KMS-11 (cell line): ENCODE measurements at regions not wholly inside any gene's neighbourhood (a gene's known extent, or its start where the extent isn't known, plus 50 kb on each side); places are given as distances from the start of the nearest gene placed in this dataset.
"Not testable (repeated sequence)": the region's sequence is repeated elsewhere in the genome, so short reads cannot be mapped to it uniquely, and the experiment has no call there.

ENCODE experiments used
- H2AFZ ChIP-seq: fragments of 200-600 bp; sonication (generic); 2 replicates; pipeline ENCODE4 v1.6.1; 2016; ENCODE audit warnings: antibody characterized with exemption, mixed run types, low read depth
- H3K27ac ChIP-seq: fragments of 200-600 bp; sonication (generic); 2 replicates; pipeline ENCODE4 v1.6.1; 2016; ENCODE audit warnings: mild to moderate bottlenecking, mixed run types
- H3K27me3 ChIP-seq: fragments of 200-600 bp; sonication (generic); 2 replicates; pipeline ENCODE4 v1.6.1; 2017; ENCODE audit warnings: mild to moderate bottlenecking, low read depth, mixed run types, moderate library complexity; ENCODE audit not compliant: insufficient read depth
- H3K36me3 ChIP-seq: fragments of 200-600 bp; sonication (generic); 2 replicates; pipeline ENCODE4 v1.6.1; 2017; ENCODE audit warnings: mild to moderate bottlenecking, mixed run types; ENCODE audit not compliant: insufficient read depth
- H3K4me1 ChIP-seq: fragments of 200-600 bp; sonication (generic); 2 replicates; pipeline ENCODE4 v1.6.1; 2016; ENCODE audit warnings: mild to moderate bottlenecking, low read depth, mixed run types; ENCODE audit not compliant: poor library complexity, severe bottlenecking
- H3K4me2 ChIP-seq: fragments of 200-600 bp; sonication (generic); 2 replicates; pipeline ENCODE4 v1.7.0; 2016; ENCODE audit warnings: mild to moderate bottlenecking, mixed run types
- H3K4me3 ChIP-seq: fragments of 200-600 bp; sonication (generic); IDR thresholded peaks from 2 replicates; pipeline ENCODE4 v1.6.1; 2017; ENCODE audit warnings: low read depth, low read length, mixed read lengths; ENCODE audit not compliant: insufficient read depth
- H3K79me2 ChIP-seq: fragments of 200-600 bp; sonication (generic); 2 replicates; pipeline ENCODE4 v1.6.1; 2016; ENCODE audit warnings: low read depth, mixed run types; ENCODE audit not compliant: insufficient read depth
- H3K9ac ChIP-seq: fragments of 200-600 bp; sonication (generic); 2 replicates; pipeline ENCODE4 v1.6.1; 2016; ENCODE audit warnings: mild to moderate bottlenecking, mixed run types
- H4K20me1 ChIP-seq: fragments of 200-600 bp; sonication (generic); 2 replicates; pipeline ENCODE4 v1.6.1; 2016; ENCODE audit warnings: mild to moderate bottlenecking, mixed run types; ENCODE audit not compliant: insufficient read depth
- TF ChIP-seq, protein P1 (sequence below): fragments of 200-600 bp; sonication (generic); conservative IDR thresholded peaks from 2 replicates; pipeline ENCODE4 v1.6.1; 2017; ENCODE audit warnings: low read depth, mild to moderate bottlenecking, antibody characterized with exemption, low read length, moderate library complexity, mixed read lengths

DNA sequence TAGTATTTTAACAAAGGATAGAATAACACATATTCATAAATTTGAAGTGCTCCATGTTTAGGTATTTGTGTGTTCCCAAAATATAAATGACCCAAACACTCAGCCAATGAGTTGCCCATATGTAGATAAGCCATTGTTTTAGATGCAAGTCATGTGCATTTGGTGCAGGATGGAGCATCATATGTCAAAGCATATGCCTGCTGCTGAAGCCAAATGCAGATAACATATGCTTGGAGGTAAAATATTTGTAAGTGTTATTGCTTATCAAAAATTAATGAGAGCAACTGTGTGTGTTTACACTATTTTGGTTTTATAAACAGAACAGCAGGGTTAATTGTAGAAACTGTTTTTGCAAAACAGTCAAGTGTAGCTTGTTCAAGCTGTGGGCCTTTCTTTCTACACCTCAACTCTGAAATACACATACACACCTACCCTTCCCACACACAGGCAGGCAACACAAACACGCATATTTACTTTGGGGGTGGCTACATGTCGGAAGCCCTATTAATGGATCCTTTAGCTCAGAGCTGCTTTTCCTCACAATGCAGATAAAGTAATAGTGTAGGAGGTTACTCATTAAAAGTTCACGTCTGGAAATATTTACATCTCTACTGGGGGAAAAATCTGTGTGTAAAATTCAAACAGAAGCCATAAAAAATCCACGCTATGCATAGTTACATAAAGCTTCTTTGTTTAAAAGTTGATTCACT lies 521.4 kb downstream of the ZNF385D start:
- Histone ChIP-seq H3K27ac (no peak overlapping the region), H3K36me3 (no peaks in the 10 kb centered on the region), H3K79me2 (no peaks in the 10 kb centered on the region), H4K20me1 (no peaks in the 10 kb centered on the region), H3K27me3 (no peaks in the 10 kb centered on the region), H3K4me1 (no peaks in the 10 kb centered on the region), H2AFZ (no peak overlapping the region), H3K9ac (no peak overlapping the region), H3K4me2 (no peak overlapping the region), H3K4me3 (no peak overlapping the region)
- TF ChIP-seq, protein P1, sequence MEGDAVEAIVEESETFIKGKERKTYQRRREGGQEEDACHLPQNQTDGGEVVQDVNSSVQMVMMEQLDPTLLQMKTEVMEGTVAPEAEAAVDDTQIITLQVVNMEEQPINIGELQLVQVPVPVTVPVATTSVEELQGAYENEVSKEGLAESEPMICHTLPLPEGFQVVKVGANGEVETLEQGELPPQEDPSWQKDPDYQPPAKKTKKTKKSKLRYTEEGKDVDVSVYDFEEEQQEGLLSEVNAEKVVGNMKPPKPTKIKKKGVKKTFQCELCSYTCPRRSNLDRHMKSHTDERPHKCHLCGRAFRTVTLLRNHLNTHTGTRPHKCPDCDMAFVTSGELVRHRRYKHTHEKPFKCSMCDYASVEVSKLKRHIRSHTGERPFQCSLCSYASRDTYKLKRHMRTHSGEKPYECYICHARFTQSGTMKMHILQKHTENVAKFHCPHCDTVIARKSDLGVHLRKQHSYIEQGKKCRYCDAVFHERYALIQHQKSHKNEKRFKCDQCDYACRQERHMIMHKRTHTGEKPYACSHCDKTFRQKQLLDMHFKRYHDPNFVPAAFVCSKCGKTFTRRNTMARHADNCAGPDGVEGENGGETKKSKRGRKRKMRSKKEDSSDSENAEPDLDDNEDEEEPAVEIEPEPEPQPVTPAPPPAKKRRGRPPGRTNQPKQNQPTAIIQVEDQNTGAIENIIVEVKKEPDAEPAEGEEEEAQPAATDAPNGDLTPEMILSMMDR: no peak

DNA sequence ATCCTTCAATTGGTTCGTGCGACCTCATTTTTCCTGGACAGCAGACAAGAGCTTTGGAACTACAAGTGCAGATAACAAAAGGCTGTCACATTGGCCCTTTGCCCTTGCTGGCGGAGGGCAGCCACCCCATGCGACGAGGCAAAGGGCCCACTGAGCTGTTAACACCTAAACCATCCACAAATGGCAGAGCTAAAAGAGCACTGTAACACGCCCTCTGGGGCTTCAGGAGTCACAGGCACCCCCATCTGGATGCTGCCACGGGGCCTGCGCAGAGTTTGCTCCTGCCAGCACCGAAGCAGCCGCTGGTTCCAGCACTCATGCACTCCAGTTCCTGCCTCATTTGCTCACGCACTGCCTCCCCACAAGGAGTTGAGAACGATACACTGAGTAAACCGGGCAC lies 524.9 kb downstream of the ZNF385D start:
- no peak overlapping the region for H3K4me3 ChIP-seq
- H3K27ac ChIP-seq: no peak overlapping the region
- H3K27me3 ChIP-seq: no peaks in the 10 kb centered on the region
- no peak overlapping the region for H3K9ac ChIP-seq
- TF ChIP-seq, protein P1: no peak
- H3K79me2 ChIP-seq: no peaks in the 10 kb centered on the region
- no peaks in the 10 kb centered on the region for H4K20me1 ChIP-seq
- H3K4me2 ChIP-seq: no peak overlapping the region
- no peaks in the 10 kb centered on the region for H3K4me1 ChIP-seq
- no peaks in the 10 kb centered on the region for H3K36me3 ChIP-seq
- H2AFZ ChIP-seq: no peak overlapping the region

DNA sequence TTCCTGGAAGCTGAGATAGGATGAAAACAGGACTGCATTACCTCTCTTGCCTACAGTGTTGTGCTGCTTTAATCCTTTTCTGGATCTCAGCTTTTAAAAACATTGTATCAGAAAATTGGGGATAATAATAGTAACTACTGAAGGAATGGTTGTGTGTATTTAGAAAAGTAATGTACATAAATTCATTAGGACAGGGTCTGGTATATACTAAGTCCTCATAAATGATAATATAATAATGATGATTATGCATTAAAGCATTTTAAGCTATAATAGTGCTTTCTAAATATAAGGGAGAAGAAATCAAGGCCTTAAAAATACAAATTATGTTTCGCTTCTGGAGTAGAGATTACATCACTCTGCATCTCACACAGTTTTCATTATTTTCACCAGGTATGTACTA lies 530.1 kb downstream of the ZNF385D start:
- no peaks in the 10 kb centered on the region for H3K79me2 ChIP-seq
- H3K36me3 ChIP-seq: no peaks in the 10 kb centered on the region
- H3K4me3 ChIP-seq: no peak overlapping the region
- H3K4me2 ChIP-seq: no peak overlapping the region
- H2AFZ ChIP-seq: no peak overlapping the region
- no peaks in the 10 kb centered on the region for H3K4me1 ChIP-seq
- H4K20me1 ChIP-seq: no peaks in the 10 kb centered on the region
- H3K9ac ChIP-seq: no peak overlapping the region
- no peaks in the 10 kb centered on the region for H3K27me3 ChIP-seq
- H3K27ac ChIP-seq: no peak overlapping the region
- TF ChIP-seq, protein P1: no peak

DNA sequence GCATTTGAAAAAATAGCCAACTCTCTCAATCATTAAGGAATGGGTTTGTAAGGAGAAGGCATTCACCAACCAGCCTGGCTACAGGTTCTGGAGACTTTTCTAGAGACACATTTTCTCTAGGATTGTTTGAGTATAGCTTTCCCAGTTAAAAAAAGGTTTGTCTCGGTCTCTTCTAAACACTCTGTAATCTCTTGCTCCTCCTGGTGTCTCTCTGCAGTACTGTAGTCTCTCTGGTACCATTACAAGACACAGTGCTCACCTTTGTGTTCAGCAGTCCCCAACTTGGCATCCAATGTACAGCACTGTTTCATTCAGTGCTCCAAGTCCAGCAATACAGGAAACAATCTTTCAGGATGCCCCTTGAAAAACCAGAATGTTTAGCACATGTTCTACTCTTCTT lies 534.4 kb downstream of the ZNF385D start:
- TF ChIP-seq, protein P1: no peak

DNA sequence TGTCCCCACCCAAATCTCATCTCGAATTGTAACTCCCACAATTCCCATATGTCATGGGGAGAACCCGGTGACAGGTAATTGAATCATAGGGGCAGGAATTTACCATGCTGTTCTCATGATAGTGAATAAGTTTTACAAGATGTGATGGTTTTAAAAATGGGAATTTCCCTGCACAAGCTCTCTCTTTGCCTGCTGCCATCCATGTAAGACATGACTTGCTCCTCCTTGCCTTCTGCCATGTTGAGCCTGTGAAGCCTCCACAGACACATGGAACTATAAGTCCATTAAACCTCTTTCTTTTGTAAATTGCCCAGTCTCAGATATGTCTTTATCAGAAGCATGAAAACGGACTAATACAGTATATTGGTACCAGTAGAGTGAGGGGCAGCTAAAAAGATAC lies 546.9 kb downstream of the ZNF385D start:
- not testable (repeated sequence) for H3K9ac ChIP-seq, H4K20me1 ChIP-seq, H3K27ac ChIP-seq, H3K27me3 ChIP-seq, H3K4me1 ChIP-seq, H2AFZ ChIP-seq, H3K79me2 ChIP-seq, H3K36me3 ChIP-seq, H3K4me2 ChIP-seq, H3K4me3 ChIP-seq

More for the DNA sequence above, 534.4 kb downstream of the ZNF385D start:
- Histone ChIP-seq H3K4me3 (no peak overlapping the region), H2AFZ (no peak overlapping the region), H4K20me1 (no peaks in the 10 kb centered on the region), H3K36me3 (no peaks in the 10 kb centered on the region), H3K4me1 (no peaks in the 10 kb centered on the region), H3K9ac (no peak overlapping the region), H3K79me2 (no peaks in the 10 kb centered on the region), H3K4me2 (no peak overlapping the region), H3K27ac (no peak overlapping the region), H3K27me3 (no peaks in the 10 kb centered on the region)
